K562 (cell line): ENCODE measurements at regions not wholly inside any gene's neighbourhood (a gene's known extent, or its start where the extent isn't known, plus 50 kb on each side); places are given as distances from the start of the nearest gene placed in this dataset.

ENCODE experiments used
- BRF2 ChIP-seq: IDR thresholded peaks from 3 replicates; pipeline ENCODE4 v1.6.1; 2011; ENCODE audit warnings: borderline replicate concordance, mild to moderate bottlenecking; ENCODE audit not compliant: insufficient read length, insufficient read depth
- CBFB ChIP-seq: sonication (generic); formaldehyde crosslinking; IDR thresholded peaks from 2 replicates; pipeline ENCODE4 v1.4.0; 2020; ENCODE audit warnings: mild to moderate bottlenecking, missing genetic modification reagents
- CHCHD3 ChIP-seq: fragments of 250-450 bp; sonication (Bioruptor Pico); IDR thresholded peaks from 2 replicates; pipeline ENCODE4 v2.1.2; 2022; ENCODE audit warnings: mild to moderate bottlenecking
- CTCF ChIP-seq, 3 experiments: IDR thresholded peaks in 2 of 3; conservative IDR thresholded peaks in 1 of 3; 2 replicates each; pipeline ENCODE4 v1.5.1; 2011 to 2012; ENCODE audit warnings: low read length in 3 of 3, mild to moderate bottlenecking in 3 of 3, control low read depth in 2 of 3, improper control_type of control experiment in 1 of 3, inconsistent platforms in 1 of 3, low read depth in 1 of 3, mixed read lengths in 1 of 3, moderate library complexity in 1 of 3; ENCODE audit not compliant: insufficient read depth in 2 of 3
- MAFF ChIP-seq: IDR thresholded peaks from 2 replicates; pipeline ENCODE4 v1.6.1; 2012; ENCODE audit warnings: low read length, improper control_type of control experiment
- MTA3 ChIP-seq: fragments of 450-650 bp; formaldehyde crosslinking; IDR thresholded peaks from 2 replicates; pipeline ENCODE4 v1.6.1; 2017; ENCODE audit warnings: mild to moderate bottlenecking, borderline replicate concordance
- POLR2A ChIP-seq: fragments of 450-650 bp; conservative IDR thresholded peaks from 2 replicates; pipeline ENCODE4 v1.6.1; 2016
- POLR2AphosphoS2 ChIP-seq: IDR thresholded peaks from 2 replicates; pipeline ENCODE4 v1.6.1; 2012; ENCODE audit warnings: low read length, improper control_type of control experiment
- SIN3A ChIP-seq, 2 experiments: fragments of 150-350 bp in 1 of 2; IDR thresholded peaks; 2 replicates each; pipeline ENCODE4 v1.6.1; 2011 to 2016; ENCODE audit warnings: borderline replicate concordance in 2 of 2, low read depth in 2 of 2, low read length in 2 of 2, mild to moderate bottlenecking in 2 of 2, moderate library complexity in 2 of 2; ENCODE audit not compliant: control insufficient read depth in 1 of 2
- SNRNP70 ChIP-seq: fragments of 200-400 bp; formaldehyde crosslinking; optimal IDR thresholded peaks from 2 replicates; pipeline ENCODE3; 2017; ENCODE audit warnings: low read depth, low read length
- SRF ChIP-seq, 2 experiments: fragments of 250-450, 450-650 bp in 1 of 2; sonication (Bioruptor Pico) in 1 of 2; sonication (generic) in 1 of 2; formaldehyde crosslinking; IDR thresholded peaks; 2 replicates each; pipeline versions ENCODE4 v1.5.0 to v1.5.1; 2020 to 2022; ENCODE audit warnings: mild to moderate bottlenecking in 1 of 2, missing genetic modification reagents in 1 of 2
- TAL1 ChIP-seq: fragments of 450-650 bp; IDR thresholded peaks from 2 replicates; pipeline ENCODE4 v1.6.1; 2016; ENCODE audit warnings: mild to moderate bottlenecking
- TSHZ1 ChIP-seq: fragments of 250-450 bp; sonication (Bioruptor Pico); IDR thresholded peaks from 2 replicates; pipeline ENCODE4 v1.4.0; 2020; ENCODE audit warnings: mild to moderate bottlenecking, moderate library complexity
- WHSC1 ChIP-seq: IDR thresholded peaks from one replicate; pipeline ENCODE4 v1.6.1; 2012; ENCODE audit warnings: low read length, control low read depth, inconsistent platforms

GRCh38 chr10:62471711-62472110, 97.5 kb downstream of the ZNF365 start:
- TF ChIP-seq MAFF (no peak), CTCF (IDR thresholded peaks at IDR 0.05 in 2 of 3, conservative IDR thresholded peaks at IDR 0.05 in 1 of 3; ENCODE audit: insufficient read depth in 2 of 3, low read depth in 1 of 3, low read length in 3 of 3) (no peak), TSHZ1 (CRISPR knock-in tag) (no peak), BRF2 (no peak), POLR2A (no peak), POLR2AphosphoS2 (no peak), CBFB (CRISPR knock-in tag) (no peak), MTA3 (no peak), CHCHD3 (CRISPR knock-in tag) (no peak), WHSC1 (no peak), SNRNP70 (no peak), TAL1 (no peak), SIN3A (IDR thresholded peaks at IDR 0.05; ENCODE audit: borderline replicate concordance in 2 of 2, control insufficient read depth in 1 of 2, low read depth in 2 of 2, low read length in 2 of 2) (no peak), SRF (CRISPR knock-in tag; IDR thresholded peaks at IDR 0.05) (no peak)
